NB4 (cell line): ENCODE measurements at regions not wholly inside any gene's neighbourhood (a gene's known extent, or its start where the extent isn't known, plus 50 kb on each side); places are given as distances from the start of the nearest gene placed in this dataset.

Source experiments
- CTCF ChIP-seq: IDR thresholded peaks from one replicate; pipeline ENCODE4 v1.5.1; 2012; ENCODE audit warnings: low read depth, low read length
- MAX ChIP-seq: IDR thresholded peaks from 2 replicates; pipeline ENCODE4 v1.6.1; 2011; ENCODE audit warnings: low read depth, low read length
- MYC ChIP-seq: IDR thresholded peaks from 2 replicates; pipeline ENCODE4 v1.6.1; 2011; ENCODE audit warnings: low read depth, low read length
- POLR2A ChIP-seq: IDR thresholded peaks from 2 replicates; pipeline ENCODE4 v1.6.1; 2011; ENCODE audit warnings: mild to moderate bottlenecking; ENCODE audit not compliant: insufficient read length; ENCODE audit errors: extremely low read depth

- no peak for TF ChIP-seq POLR2A
- no peak for TF ChIP-seq CTCF
- no peak for TF ChIP-seq MYC
- no peak for TF ChIP-seq MAX
Observed at GRCh38 chr5:125377141-125377540, 630.7 kb upstream of the ZNF608 start.
